Activated CD8-positive, alpha-beta memory T cell treated with anti-CD3 and anti-CD28 coated beads, Interleukin-2, amount 50 U/mL, for 4 hours (primary cell): ENCODE measurements at regions not wholly inside any gene's neighbourhood (a gene's known extent, or its start where the extent isn't known, plus 50 kb on each side); places are given as distances from the start of the nearest gene placed in this dataset.
"Not testable (repeated sequence)": the region's sequence is repeated elsewhere in the genome, so short reads cannot be mapped to it uniquely, and the experiment has no call there.

Source experiments
- DNase-seq: peaks from one replicate; pipeline ENCODE4 v3.0.0-alpha.2; 2020

DNA sequence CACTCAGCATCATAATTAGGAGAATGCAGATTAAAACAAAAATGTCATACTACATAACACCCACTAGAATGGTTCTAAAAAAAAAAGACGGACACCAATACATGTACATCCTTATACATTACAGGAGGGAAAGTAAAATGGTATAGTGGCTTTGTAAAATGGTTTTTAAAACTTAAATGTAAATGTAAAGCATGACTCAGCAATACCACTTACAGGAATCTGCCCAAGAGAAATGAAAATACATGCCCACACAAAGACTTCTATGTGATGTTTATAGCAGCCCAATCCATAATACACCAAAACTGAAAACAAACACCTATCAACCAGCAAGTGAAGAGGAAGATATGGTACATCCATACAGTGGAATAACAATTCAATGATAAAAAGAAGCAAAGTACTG lies 939.1 kb upstream of the ACO1 start:
- no peak for DNase-seq

DNA sequence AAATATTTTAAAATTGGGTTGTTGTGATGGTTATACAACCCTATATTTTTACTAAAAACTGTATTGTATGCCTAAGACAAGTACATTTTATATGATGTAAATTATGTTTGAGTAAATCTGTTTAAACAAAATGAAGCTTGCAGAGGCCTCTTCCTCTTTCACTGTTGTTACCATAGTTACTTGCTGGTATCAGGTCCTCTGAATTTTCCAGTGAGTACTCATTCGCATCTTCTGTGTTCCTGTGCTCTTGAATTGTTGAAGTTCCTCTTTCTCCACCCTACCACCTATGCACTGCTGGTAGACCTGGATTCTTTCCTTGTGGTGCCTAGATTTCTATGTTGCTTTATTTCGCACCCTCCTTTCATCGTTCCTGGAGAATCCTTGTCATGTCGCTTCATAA lies 938.5 kb upstream of the ACO1 start:
- DNase-seq, result no peak

DNA sequence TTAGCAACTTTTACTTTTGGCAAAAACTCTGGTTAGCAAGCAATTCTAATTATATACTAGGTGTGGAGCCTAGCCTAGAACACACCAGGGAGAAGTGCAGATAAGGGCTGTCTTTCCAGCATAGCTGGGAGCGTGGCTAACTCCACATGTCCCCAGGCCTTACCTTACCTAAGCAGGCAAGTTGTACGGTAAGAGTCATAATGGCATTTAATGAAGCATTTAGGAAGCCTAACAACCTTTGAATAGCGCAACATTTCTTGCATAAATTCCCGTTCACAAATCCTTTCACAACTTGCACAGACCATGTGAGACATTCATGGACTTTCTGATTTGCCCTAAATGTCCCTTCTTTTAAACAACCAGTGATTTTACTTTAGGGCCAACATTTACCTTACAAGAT lies 917.4 kb upstream of the ACO1 start:
- DNase-seq, result no peak

DNA sequence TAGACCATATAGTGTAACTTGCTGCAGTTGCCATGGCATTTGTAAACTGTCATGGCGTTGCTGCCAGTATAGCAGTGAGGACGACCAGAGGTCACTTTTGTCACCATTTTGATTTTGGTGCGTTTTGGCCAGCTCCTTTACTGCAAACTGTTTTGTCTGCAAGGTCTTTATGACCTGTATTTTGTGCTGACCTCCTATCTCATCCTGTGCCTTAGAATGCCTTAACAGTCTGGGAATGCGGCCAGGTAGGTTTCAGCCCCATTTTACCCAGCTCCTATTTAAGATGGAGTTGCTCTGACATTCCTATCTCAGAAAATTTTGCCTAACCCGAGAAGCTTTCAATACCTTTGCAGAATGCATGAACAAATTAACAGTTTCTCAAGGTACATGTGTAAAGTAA lies 914.4 kb upstream of the ACO1 start:
- no peak for DNase-seq

DNA sequence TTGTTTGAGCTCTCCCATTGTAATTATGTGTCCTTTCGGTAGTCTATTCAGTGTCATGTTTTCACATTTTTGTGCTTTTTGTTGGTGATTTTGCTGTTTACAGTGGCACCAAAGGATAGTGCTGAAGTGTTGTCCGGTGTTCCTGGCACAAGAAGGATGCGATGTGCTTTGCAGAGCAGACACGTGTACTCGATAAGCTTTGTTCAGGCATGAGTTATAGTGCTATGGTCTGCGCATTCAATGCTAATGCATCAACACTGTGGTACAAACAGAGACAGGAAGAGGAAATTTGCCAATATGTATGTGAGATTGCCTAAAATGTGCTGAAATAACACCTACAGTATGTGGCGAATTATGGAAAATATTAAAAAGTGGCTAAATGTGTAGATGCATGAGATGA lies 913.4 kb upstream of the ACO1 start:
- no peak for DNase-seq

DNA sequence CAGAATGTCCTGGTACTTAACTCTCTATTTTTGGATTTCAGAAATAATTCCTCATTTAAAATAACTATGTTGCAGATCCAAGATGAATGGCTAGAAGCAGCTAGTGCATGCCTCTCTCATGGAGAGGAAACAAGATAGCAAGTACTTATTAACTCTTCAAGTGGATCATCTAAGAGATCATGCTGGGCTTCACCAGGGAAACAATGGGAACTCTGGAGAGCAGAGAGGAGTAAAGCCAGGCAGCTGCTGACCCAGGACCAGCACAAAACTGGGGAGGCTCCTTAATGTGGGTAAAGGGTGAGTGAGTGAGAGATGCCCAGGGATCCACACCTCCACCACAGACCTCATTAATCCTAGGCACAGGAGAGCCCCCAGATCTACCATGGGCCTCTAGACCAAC lies 897.8 kb upstream of the ACO1 start:
- DNase-seq, result no peak

DNA sequence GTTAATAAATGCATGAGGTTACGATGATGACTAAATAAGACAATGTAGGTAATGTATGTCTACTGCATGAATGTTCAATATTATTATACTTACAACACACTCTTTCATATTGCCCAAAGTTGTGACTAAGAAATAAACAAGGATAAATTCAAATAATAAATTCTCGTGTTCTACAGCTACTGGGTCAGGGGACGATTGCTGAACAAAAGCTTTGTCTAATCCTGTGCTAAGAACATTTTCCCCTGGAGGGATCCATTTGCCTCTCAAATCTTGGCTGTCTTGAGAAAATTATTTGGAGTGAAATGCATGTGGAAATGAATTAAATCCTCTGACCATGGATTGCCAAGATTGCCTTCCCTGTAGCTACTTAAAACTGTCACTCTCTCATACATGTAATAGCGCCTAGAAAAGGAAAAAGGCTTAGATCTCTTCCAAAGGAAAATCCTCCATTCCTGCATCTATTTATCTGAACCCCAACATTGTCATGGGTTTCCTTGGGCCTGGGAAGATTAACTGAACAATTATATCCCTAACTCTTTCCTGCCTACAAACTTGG lies 893.8 kb upstream of the ACO1 start:
- DNase-seq, result no peak

DNA sequence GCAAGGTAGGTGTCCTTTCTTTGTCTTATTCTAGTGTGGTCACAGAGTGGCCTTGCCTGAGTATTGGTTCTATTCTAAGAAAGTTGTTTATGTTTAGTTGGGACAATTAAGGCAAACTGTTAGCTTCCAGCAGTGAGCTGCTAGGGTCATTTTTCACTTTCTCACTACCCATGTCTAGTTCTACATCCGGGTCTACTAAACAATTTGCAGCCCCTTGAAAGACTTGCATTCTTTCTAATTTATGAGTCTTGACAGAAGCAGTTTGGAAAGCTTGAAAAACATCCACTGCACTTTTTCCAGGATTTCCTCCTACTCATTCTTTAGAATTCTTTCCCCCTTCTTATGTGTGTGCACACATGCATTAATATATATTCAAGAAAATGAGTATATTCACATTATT lies 892.2 kb upstream of the ACO1 start:
- no peak for DNase-seq

DNA sequence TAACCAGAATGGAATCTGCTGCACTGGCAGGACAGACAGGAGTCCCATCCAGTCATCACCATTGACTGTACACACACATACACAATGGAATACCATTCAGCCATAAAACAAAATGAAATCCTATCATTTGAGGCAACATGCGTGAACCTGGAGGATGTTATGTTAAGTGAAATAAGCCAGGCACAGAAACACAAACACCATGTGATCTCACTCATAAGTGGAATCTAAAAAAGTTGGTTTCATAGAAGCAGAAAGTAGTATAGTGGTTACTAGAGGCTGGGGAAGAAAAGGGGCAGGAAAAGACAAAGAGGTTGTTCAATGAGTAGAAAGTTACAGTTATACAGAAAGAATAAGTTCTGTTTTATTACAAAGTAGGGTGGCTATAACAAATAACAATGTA lies 884.0 kb upstream of the ACO1 start:
- DNase-seq, result no peak

DNA sequence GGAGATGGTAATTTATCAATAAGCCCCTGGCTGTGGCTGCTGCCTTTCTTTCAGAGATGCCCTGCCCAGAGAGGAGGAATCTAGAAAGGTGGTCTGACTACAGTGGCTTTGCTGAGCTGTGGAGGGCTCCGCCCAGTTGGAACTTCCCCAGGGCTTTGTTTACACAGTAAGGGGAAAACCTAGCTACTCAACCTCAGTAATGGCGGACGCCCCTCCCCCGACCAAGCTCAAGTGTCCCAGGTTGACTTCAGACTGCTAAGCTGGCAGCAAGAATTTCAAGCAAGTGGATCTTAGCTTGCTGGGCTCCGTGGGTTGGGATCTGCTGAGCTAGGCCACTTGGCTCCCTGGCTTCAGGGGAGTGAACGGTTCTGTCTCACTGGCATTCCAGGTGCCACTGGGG lies 865.4 kb upstream of the ACO1 start:
- DNase-seq, result no peak

DNA sequence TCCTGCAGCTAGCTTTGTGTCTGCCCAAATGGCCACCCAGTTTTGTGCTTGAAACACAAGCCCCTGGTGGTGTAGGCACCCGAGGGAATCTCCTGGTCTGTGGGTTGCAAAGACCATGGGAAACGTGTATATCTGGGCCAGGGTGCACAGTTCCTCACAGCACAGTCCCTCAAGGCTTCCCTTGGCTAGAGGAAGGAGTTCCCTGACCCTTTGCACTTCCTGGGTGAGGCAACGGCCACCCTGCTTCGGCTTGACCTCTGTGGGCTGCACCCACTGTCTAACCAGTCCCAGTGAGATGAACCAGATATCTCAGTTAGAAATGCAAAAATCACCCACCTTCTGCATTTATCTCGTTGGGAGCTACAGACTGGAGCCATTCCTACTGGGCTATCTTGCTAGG lies 865.0 kb upstream of the ACO1 start:
- no peak for DNase-seq

DNA sequence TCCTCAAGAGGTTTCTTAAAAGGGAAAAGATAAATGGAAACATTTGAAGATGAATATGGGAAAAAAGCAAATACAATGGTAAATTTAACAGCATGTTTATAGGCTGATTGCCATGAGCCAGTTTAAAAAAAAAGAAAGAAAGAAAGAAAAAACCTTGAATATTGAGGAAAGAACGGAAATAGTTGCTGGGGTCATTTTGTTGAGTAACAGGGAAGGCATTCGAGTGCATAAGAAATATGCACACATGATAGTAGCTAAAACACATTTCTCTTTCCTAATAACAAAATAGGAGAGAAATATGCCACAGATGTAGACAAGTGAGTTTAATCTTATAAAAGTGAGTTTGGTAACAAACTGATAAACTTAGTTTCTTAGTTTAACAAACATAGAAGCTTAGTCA lies 864.6 kb upstream of the ACO1 start:
- DNase-seq, result no peak

DNA sequence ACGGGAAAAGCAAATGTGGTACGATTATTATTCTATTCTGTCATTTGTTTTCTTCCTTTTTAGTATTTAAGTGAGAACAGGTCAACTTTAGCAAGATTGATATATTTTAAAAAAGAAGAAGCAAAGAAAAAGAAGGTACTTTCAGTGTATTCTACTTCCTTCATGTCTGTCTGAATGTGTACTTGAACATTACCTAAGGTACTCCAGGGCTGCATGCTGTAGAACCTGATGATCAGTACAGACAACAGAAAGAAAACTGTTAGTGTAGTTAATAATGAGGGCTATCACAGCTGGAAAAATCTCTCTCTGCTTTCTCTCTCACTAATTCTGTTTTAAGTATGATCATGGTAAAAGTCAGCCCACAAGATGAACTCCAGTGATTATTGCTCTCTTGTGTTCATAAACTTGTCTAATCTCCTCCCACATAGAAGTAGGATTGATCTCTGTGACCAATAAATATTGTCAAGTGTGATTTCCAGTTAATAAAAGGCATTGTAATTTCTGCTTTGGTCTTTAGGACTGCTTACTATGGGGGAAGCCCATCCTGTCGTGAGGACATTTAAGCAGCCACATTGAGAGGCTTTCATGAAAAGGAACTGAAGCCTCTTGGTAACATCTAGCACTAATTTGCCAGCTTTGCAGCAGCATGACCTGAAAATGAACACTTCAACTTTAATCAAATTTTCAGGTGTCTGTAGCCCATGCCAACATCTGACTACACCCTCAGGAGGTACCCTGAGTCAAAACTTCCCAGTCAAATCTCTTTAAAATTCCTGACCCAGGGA lies 864.0 kb upstream of the ACO1 start:
- no peak for DNase-seq

DNA sequence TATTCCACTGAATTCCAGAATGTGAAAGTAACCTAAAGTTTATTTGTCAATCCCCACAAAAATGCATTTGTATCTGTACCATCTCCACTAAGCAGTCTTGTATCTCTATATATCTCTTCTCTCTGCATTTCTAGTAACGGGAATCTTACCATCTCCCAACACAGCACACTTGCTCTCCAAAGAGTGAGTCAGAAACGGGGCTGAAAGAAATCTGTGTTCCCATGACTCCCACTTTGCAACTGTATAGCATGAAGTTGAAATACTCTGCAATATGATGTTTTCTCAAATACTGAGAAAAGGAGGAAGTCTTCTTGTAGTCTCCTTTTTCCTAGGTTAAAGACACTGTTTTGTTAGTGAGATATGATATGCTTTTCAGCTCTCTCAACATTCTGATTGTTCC lies 848.8 kb upstream of the ACO1 start:
- DNase-seq, result no peak

DNA sequence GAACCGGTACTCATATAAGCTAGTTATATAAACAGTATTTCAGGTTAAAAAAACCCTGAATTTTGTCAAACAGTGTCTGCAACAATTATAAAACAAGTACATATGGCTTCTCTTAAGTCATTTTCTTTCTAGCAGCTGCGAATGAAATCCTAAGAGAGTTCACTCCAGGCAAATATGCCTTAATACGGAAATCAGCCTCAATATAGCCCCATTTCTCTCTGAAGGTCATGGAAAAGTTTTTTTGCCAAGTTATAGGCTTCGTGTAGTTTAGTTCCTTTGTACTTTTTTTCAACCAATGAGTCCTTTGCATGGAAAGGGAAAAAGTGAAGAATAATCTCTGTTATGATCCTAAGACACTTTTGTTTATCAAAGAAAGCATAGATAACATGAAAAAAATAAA lies 848.0 kb upstream of the ACO1 start:
- no peak for DNase-seq

DNA sequence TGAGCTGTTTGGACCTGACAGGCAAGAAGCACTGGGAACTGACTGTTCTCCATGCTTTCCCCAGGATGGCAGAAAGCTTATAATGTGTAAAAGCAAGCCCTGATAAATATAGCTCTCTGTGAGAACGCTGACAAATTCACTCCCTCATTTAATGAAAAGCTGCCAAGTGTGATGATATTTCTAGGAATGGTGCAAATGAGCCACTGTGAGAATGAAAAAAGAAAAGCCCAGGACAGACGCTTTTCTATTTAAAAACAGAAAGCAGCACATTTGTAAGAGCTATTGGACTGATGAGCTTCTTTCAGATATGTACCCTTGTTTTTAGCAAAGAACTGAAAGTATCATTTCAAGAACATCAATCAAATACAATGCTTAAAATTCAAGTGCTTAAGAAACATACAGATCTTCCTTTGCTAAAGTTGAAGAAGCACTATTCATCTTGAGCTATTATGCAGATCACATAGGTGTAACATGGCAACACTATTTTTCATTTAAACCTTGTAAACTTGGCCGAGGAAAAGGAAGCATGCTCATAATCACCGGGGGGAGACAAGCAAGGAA lies 842.6 kb upstream of the ACO1 start:
- no peak for DNase-seq

DNA sequence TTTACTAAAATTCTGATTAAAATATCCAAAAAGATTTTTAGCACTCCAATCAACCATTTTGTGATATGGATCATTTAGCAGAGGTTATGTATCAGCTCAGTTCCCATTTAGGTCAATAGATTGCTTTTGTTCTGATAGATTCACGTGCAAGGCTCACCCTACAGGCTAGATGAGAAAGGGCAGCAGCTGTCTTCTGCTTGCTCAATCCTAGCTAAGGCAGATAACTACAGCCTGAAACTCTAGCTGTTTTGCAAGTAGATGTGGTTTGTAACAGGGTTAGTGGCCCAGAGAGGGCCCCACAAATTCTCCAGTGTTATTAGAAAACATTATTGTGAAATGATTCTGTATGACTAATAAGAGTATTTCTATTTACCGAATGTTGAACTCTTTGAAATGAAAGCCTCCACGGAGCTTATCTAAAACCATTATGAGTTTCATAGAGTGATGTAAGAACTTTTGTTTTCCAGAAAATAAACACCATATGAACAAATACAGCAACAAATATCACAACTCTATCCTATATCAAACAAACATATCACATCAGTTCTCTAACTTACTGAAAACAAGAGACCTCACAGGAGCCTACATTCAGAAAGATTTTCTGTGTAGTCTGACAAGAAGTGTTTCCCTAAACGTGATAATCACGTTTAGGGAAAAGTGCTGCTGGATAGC lies 841.9 kb upstream of the ACO1 start:
- DNase-seq, result no peak

DNA sequence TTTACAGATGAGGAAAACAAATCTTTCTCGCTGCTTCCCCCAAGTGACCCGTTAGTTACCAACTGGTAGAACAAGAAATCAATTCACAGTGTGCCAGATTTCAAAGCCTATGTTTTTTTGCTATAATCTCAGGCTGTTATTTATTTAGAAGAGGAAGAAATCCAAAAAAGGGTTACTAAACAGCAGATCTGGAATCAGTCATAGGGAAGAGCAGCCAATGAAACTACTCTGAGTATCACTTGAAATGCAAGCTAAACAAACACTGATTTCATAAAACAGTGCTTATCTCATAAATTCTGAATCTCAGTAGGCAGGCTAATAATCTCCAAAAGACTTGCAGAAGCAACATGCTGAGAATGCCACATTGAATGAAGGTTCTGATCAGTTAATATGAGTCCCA lies 829.5 kb upstream of the ACO1 start:
- DNase-seq, result no peak

DNA sequence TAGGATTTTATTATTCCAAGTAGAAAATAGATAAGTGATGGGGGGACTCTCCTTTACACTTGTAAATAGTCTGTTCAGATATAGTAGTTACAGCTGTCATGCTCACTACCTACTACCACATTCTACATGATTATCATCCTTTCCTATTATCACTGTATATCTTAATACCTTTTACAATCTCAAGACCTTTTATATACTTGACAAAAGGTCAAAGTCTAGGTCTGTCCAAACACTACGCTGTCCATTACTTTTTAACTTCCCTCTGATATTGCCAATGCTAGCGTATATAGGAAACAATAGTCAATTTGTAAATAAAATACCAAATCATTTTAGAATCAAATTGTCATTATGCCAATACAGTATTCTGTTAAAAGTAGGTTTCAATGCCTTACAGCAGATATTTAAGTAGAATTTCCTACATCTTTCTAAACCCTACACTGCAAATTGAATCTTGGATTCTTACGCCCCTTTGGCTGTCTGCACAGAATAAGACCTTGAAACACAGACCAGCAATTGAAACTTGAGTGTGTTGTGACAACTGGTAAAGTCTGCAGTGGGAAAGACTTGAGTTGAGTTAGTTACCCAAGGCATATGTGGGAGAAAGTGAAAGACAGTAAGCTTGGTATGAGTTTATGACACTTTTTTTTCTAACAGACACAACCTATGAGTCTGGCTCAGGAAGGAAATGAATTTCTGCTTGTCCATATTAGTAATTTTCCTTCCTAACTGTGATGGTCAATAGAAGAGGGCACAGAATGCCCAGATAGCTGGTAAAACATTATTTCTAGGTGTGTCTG lies 827.6 kb upstream of the ACO1 start:
- DNase-seq, result no peak

DNA sequence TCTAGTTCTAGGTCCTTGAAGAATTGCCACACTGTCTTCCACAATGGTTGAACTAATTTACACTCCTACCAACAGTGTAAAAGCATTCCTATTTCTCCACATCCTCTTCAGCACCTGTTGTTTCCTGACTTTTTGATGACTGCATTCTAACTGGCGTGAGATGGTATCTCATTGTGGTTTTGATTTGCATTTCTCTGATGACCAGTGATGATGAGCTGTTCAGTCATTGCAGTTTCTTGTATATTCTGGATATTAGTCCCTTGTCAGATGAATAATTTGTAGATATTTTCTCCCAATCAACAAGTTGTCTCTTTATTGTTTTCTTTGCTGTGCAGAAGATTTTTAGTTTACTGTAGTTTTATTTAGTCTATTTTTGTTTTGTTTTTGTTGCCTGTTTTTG lies 812.3 kb upstream of the ACO1 start:
- not testable (repeated sequence) for DNase-seq

DNA sequence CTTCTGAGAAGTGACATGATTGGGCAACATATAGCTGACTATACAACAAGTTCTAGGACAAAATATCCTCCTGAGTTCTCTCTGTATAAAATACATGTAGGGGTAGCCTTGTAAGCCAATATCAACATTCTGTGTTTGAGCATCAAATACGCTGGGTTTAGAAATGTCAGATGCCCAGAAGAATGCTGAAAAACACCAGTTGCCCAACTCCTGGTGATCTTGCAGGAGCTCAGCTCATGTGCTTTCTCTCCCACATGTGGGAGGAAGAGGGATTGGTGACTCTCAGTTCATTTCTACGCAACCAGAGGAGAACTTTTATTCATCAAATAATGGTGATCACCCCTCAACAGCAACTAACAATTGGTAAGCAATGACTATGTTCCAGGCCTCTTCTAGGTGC lies 810.9 kb upstream of the ACO1 start:
- DNase-seq, result no peak

DNA sequence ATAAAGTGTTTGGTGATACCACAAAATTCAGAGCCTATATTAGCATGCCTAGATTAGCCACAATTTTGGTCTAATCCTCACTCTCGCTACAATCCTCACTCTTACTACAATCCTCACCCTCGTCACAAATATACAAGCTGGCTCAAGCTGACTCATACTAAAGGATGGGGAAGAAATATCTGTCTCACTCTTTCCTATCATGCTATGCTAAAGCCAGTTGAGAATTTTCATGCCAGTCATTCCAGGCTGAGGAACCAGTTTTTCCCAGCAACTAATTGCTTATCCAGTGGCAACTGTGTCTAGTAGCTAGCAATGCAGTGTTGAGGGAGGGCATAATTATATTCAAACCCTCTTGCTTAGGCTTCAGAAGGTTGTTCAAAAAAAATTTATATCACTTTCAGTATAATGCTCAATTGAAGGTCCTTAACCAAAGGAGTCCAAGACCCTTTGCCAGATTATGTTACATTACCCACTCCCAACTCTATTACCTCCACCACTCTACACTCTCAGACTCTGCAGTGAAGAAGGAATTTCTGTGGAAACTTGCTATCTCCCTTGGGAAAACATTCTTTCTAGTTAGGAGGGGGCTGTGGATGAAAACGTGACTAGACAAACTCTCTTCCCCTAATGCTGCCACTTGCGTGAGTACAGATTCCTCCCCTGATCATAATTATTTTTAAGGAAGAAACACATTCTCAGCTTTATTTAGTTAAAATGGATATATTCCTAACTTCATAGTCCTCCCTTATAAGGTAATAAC lies 810.3 kb upstream of the ACO1 start:
- no peak for DNase-seq

DNA sequence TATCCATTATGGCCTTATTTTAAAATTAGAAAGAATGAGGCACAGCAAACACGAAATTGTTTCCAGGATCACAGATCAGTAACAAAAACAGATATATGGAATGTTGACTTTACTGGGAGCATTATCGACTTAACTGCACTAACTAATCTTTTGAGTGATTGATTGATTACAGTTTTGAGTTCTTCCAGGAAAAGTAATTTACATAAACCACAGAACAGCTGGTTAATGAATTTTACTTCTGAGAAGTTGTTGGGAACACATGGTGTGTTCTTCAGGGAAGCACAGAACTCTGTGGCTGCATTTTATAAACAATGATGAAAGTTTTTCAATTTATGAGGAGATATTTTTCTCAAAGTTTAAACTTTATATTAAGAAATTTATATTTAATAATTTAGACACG lies 802.4 kb upstream of the ACO1 start:
- no peak for DNase-seq
